Activated CD8-positive, alpha-beta T cell treated with anti-CD3 and anti-CD28 coated beads for 36 hours (primary cell): ENCODE measurements at regions not wholly inside any gene's neighbourhood (a gene's known extent, or its start where the extent isn't known, plus 50 kb on each side); places are given as distances from the start of the nearest gene placed in this dataset.

Source experiments
- ATAC-seq: fragments of 200-7000 bp; cut with Tn5 transposase; one replicate; pipeline ENCODE4 v1.10.0; 2021; ENCODE audit warnings: mild to moderate bottlenecking, moderate library complexity
- CTCF ChIA-PET: fragments of 350-600 bp; sonication (Branson Sonifier 250); formaldehyde crosslinking; loops from one replicate; lab custom pipeline; 2021; ENCODE audit warnings: antibody characterized with exemption; lab: Charles Lee
- POLR2A ChIA-PET: fragments of 350-600 bp; sonication (Branson Sonifier 250); formaldehyde crosslinking; loops from one replicate; lab custom pipeline; 2021; ENCODE audit warnings: antibody characterized with exemption; lab: Charles Lee
- DNase-seq: peaks from one replicate; pipeline ENCODE4 v3.0.0-alpha.2; 2020
- H3K27ac Mint-ChIP-seq: one replicate; pipeline ENCODE4 v1.8.0; 2021; ENCODE audit warnings: mild to moderate bottlenecking, mixed read lengths
- H3K27me3 Mint-ChIP-seq: one replicate; pipeline ENCODE4 v1.8.0; 2021; ENCODE audit warnings: mixed read lengths
- H3K36me3 Mint-ChIP-seq: one replicate; pipeline ENCODE4 v1.8.0; 2021; ENCODE audit warnings: low read depth, mixed read lengths
- H3K4me1 Mint-ChIP-seq: one replicate; pipeline ENCODE4 v1.8.0; 2021; ENCODE audit warnings: low read depth, mixed read lengths
- H3K4me3 Mint-ChIP-seq: one replicate; pipeline ENCODE4 v1.8.0; 2021; ENCODE audit warnings: mild to moderate bottlenecking, moderate library complexity, mixed read lengths
- H3K9me3 Mint-ChIP-seq: one replicate; pipeline ENCODE4 v1.8.0; 2021; ENCODE audit warnings: mixed read lengths
- intact Hi-C: fragments of 100-400 bp; cut with micrococcal nuclease; formaldehyde crosslinking; loops from one replicate; pipeline ENCODE4 v1.10.0; 2022
- TF ChIP-seq, protein P1 (sequence below): fragments of 200-600 bp; IDR thresholded peaks from one replicate; pipeline ENCODE4 v1.8.0; 2022; ENCODE audit warnings: antibody characterized with exemption, mild to moderate bottlenecking

DNA sequence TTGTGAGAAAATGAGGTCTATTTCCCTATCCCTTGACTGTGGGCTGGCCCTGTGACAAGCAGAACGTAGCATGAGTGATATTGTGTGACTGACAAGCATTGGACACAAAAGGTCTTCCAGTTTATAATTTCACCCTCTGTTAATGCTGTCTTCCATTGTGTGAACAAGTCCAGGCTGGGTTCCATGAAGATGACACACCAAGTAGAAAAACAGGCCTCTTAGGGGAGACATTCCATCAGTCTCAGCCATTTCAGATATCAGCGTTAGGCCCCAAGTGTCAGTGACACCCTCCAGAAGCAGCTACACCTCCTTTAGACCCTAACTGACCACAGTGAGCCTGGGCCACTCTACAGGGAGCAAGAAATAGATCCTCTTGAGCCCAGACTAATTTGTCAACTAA lies 511.3 kb downstream of the FBXO15 start:
- POLR2A ChIA-PET = no interaction called here

DNA sequence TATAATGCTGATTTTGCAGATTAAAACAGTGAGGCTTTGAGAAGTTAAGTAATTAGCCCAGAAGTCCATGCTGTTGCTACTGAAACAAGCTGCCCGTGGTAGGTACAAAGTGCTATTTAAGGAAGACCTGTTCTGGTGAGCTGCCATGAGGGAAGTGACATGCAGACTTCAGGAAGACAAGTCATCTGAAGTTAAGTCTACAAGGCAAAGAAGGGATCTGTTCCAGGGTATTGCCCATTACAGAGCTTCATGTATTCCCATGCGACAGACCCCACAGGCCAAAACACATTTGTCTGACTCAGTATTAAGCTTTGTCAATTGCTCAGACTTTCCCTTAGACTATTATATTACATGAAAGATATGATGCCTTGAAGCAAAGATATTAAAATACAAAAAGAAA lies 520.8 kb downstream of the FBXO15 start:
- Mint-ChIP-seq H3K4me1 (no peaks in the 10 kb centered on the region), H3K9me3 (no peaks in the 10 kb centered on the region), H3K27me3 (no peaks in the 10 kb centered on the region), H3K27ac (no peak overlapping the region), H3K4me3 (no peak overlapping the region), H3K36me3 (no peaks in the 10 kb centered on the region)
- intact Hi-C loops = no loop called here
- ATAC-seq (no peak), DNase-seq (no peak)
- TF ChIP-seq, protein P1, sequence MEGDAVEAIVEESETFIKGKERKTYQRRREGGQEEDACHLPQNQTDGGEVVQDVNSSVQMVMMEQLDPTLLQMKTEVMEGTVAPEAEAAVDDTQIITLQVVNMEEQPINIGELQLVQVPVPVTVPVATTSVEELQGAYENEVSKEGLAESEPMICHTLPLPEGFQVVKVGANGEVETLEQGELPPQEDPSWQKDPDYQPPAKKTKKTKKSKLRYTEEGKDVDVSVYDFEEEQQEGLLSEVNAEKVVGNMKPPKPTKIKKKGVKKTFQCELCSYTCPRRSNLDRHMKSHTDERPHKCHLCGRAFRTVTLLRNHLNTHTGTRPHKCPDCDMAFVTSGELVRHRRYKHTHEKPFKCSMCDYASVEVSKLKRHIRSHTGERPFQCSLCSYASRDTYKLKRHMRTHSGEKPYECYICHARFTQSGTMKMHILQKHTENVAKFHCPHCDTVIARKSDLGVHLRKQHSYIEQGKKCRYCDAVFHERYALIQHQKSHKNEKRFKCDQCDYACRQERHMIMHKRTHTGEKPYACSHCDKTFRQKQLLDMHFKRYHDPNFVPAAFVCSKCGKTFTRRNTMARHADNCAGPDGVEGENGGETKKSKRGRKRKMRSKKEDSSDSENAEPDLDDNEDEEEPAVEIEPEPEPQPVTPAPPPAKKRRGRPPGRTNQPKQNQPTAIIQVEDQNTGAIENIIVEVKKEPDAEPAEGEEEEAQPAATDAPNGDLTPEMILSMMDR = no peak
- ChIA-PET POLR2A (no interaction called here), CTCF (no interaction called here)

More for the DNA sequence above, 511.3 kb downstream of the FBXO15 start:
- H3K4me1 Mint-ChIP-seq = no peaks in the 10 kb centered on the region
- TF ChIP-seq, protein P1 = no peak
- no peak overlapping the region for H3K27ac Mint-ChIP-seq
- no peak for ATAC-seq
- intact Hi-C loops = no loop called here
- H3K36me3 Mint-ChIP-seq = no peaks in the 10 kb centered on the region
- no peak overlapping the region for H3K4me3 Mint-ChIP-seq
- CTCF ChIA-PET = no interaction called here
- no peaks in the 10 kb centered on the region for H3K27me3 Mint-ChIP-seq
- H3K9me3 Mint-ChIP-seq = no peaks in the 10 kb centered on the region
- no peak for DNase-seq

DNA sequence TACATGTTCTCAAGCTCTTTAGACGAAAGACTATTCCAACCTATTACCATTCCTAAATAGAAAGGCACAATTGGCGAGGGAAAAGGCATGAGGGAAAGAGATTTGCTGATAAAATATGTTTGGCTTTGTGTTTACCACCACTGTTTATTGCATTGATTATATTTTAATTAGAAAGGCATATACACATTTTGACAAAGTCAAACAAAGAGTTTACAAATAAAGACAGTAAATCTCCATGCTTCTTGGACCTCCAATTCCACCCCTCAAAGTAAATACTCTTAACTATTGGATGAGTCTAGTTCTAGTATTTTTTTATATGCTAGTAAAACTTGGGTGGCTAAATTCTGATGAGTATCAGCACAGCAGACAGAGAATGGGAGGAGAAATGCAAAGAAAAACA lies 521.4 kb downstream of the FBXO15 start:
- no peaks in the 10 kb centered on the region for H3K36me3 Mint-ChIP-seq
- H3K4me3 Mint-ChIP-seq = no peak overlapping the region
- H3K4me1 Mint-ChIP-seq = no peaks in the 10 kb centered on the region
- DNase-seq = no peak
- H3K27ac Mint-ChIP-seq = no peak overlapping the region
- TF ChIP-seq, protein P1 = no peak
- ChIA-PET CTCF (no interaction called here), POLR2A (no interaction called here)
- intact Hi-C loops = no loop called here
- no peak for ATAC-seq
- no peaks in the 10 kb centered on the region for H3K27me3 Mint-ChIP-seq
- H3K9me3 Mint-ChIP-seq = no peaks in the 10 kb centered on the region

DNA sequence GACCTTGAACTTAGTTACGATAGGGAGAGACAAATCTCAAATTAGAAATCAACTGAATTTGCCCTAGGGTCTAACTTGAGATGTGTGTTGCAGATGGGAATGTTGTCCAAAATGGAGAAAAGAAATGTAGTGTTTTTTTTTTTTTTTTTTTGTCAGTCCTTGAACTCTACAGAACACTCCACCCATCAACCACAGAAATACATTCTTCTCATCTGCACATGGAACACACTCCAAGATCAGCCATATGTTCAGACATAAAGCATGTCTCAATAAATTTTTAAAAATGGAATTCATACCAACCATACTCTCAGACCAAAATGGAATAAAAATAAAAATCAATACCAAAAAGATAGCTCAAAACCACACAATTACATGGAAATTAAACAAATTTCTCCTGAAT lies 526.5 kb downstream of the FBXO15 start:
- no peaks in the 10 kb centered on the region for H3K4me1 Mint-ChIP-seq
- H3K4me3 Mint-ChIP-seq = no peak overlapping the region
- H3K9me3 Mint-ChIP-seq = no peaks in the 10 kb centered on the region
- intact Hi-C loops = no loop called here
- peaks cover 1% of the 10 kb centered on the region for H3K27me3 Mint-ChIP-seq
- no peak for ATAC-seq
- ChIA-PET POLR2A (no interaction called here), CTCF (no interaction called here)
- no peak overlapping the region for H3K27ac Mint-ChIP-seq
- no peak for DNase-seq
- no peaks in the 10 kb centered on the region for H3K36me3 Mint-ChIP-seq
- TF ChIP-seq, protein P1 = no peak

DNA sequence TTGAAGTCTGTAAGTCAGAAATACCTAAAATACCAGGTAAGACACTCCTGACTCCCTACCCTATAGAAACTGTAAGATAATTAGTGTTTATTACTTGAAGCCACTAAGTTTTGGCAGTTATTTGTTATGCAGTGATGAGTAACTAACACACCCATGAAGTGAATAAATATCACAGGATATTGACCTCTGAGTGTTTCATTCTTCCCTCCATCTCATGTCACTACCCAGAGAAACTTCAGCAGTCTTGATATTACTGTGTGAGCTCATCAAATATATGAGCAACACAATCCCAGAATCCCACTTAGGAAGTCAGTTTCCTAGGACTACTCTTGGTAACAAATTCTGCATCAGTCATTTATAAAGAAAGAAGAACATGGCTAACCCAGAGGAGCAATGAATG lies 529.7 kb downstream of the FBXO15 start:
- ChIA-PET POLR2A (no interaction called here), CTCF (no interaction called here)
- intact Hi-C loops = no loop called here
- H3K27ac Mint-ChIP-seq = no peak overlapping the region
- H3K27me3 Mint-ChIP-seq = peaks cover 1% of the 10 kb centered on the region
- H3K36me3 Mint-ChIP-seq = no peaks in the 10 kb centered on the region
- no peaks in the 10 kb centered on the region for H3K9me3 Mint-ChIP-seq
- no peaks in the 10 kb centered on the region for H3K4me1 Mint-ChIP-seq
- DNase-seq = no peak
- no peak for ATAC-seq
- H3K4me3 Mint-ChIP-seq = no peak overlapping the region
- TF ChIP-seq, protein P1 = no peak
